NK-92 treated with Interleukin-12 subunit alpha and Interleukin-12 subunit beta, amount 100 ng/mL, for 24 hours (cell line): ENCODE measurements at regions not wholly inside any gene's neighbourhood (a gene's known extent, or its start where the extent isn't known, plus 50 kb on each side); places are given as distances from the start of the nearest gene placed in this dataset.

Source experiments
- DNase-seq: peaks from one replicate; lab custom pipeline; 2025; lab: John Stamatoyannopoulos, UW

GRCh38 chr7:145645135-145645515, 471.5 kb upstream of the CNTNAP2 start:
- DNase-seq, result no peak

- no peak for DNase-seq
These were observed 472.0 kb upstream of the CNTNAP2 start for GRCh38 chr7:145644426-145645134.

GRCh38 chr7:145643981-145644380, 472.6 kb upstream of the CNTNAP2 start:
- no peak for DNase-seq

GRCh38 chr7:145633513-145633912, 483.1 kb upstream of the CNTNAP2 start:
- no peak for DNase-seq

GRCh38 chr7:145624618-145625017, 492.0 kb upstream of the CNTNAP2 start:
- no peak for DNase-seq

GRCh38 chr7:145605963-145606362, 510.6 kb upstream of the CNTNAP2 start:
- no peak for DNase-seq

- DNase-seq, result no peak
These were observed 517.2 kb upstream of the CNTNAP2 start for GRCh38 chr7:145599376-145599775.

GRCh38 chr7:145584401-145584800, 532.2 kb upstream of the CNTNAP2 start:
- no peak for DNase-seq

GRCh38 chr7:145582742-145583303, 533.8 kb upstream of the CNTNAP2 start:
- DNase-seq, result no peak

- DNase-seq, result no peak
These were observed 558.8 kb upstream of the CNTNAP2 start for GRCh38 chr7:145557805-145558204.

- no peak for DNase-seq
These were observed 573.4 kb upstream of the CNTNAP2 start for GRCh38 chr7:145543242-145543641.

- DNase-seq, result no peak
These were observed 576.7 kb upstream of the CNTNAP2 start for GRCh38 chr7:145539910-145540309.

GRCh38 chr7:145534301-145534700, 582.3 kb upstream of the CNTNAP2 start:
- no peak for DNase-seq

GRCh38 chr7:145520284-145520683, 596.3 kb upstream of the CNTNAP2 start:
- DNase-seq, result no peak

GRCh38 chr7:145511004-145511403, 605.6 kb upstream of the CNTNAP2 start:
- DNase-seq, result no peak

GRCh38 chr7:145497911-145498525, 618.6 kb upstream of the CNTNAP2 start:
- DNase-seq, result no peak

GRCh38 chr7:145490356-145490755, 626.2 kb upstream of the CNTNAP2 start:
- no peak for DNase-seq

- DNase-seq, result no peak
These were observed 627.0 kb upstream of the CNTNAP2 start for GRCh38 chr7:145489609-145490008.

- no peak for DNase-seq
These were observed 627.8 kb upstream of the CNTNAP2 start for GRCh38 chr7:145488816-145489215.

GRCh38 chr7:145481985-145482384, 634.6 kb upstream of the CNTNAP2 start:
- DNase-seq, result no peak

GRCh38 chr7:145478541-145478940, 638.1 kb upstream of the CNTNAP2 start:
- DNase-seq, result no peak

- DNase-seq, result no peak
These were observed 638.3 kb upstream of the TPK1 start for GRCh38 chr7:145474009-145474686.

- DNase-seq, result no peak
These were observed 636.0 kb upstream of the TPK1 start for GRCh38 chr7:145471883-145472282.
